ENCODE measurements at regions not wholly inside any gene's neighbourhood (a gene's known extent, or its start where the extent isn't known, plus 50 kb on each side); places are given as distances from the start of the nearest gene placed in this dataset.
"Not testable (repeated sequence)": the region's sequence is repeated elsewhere in the genome, so short reads cannot be mapped to it uniquely, and the experiment has no call there.

GRCh38 chr15:91431041-91431715 is 331.1 kb downstream of the SV2B start:
- no peak overlapping the region for H3K4me3 ChIP-seq (ENCODE audit: low read depth in 1 of 2, low read length in 2 of 2)
- peaks cover 0 to 4% of the 10 kb centered on the region in 2 donors for H3K27me3 ChIP-seq (ENCODE audit: control insufficient read depth in 1 of 2, insufficient read depth in 2 of 2, low read length in 2 of 2)
- H3K9me3 ChIP-seq (ENCODE audit: control insufficient read depth in 2 of 2, insufficient read depth in 1 of 2, low read depth in 1 of 2, low read length in 1 of 2), result no peaks in the 10 kb centered on the region
- no peak overlapping the region for H3K27ac ChIP-seq (ENCODE audit: low read depth in 2 of 2, low read length in 1 of 2)
- H3K4me1 ChIP-seq (ENCODE audit: control insufficient read depth in 2 of 2, insufficient read depth in 2 of 2, low read length in 1 of 2), result no peaks in the 10 kb centered on the region
- no peaks in the 10 kb centered on the region for H3K36me3 ChIP-seq (ENCODE audit: control insufficient read depth in 2 of 2, insufficient read depth in 2 of 2, low read length in 1 of 2)
- 70 to 76% methylated on average over 8 of the region's 8 CpGs for WGBS, 2 donors

- H3K27me3 ChIP-seq (ENCODE audit: control insufficient read depth in 1 of 2, insufficient read depth in 2 of 2, low read length in 2 of 2), result no peaks in the 10 kb centered on the region
- no peaks in the 10 kb centered on the region for H3K9me3 ChIP-seq (ENCODE audit: control insufficient read depth in 2 of 2, insufficient read depth in 1 of 2, low read depth in 1 of 2, low read length in 1 of 2)
- no peak overlapping the region for H3K27ac ChIP-seq (ENCODE audit: low read depth in 2 of 2, low read length in 1 of 2)
- WGBS, 2 donors, result 82 to 90% methylated on average over 2 of the region's 2 CpGs
- no peak overlapping the region for H3K4me3 ChIP-seq (ENCODE audit: low read depth in 1 of 2, low read length in 2 of 2)
- no peaks in the 10 kb centered on the region for H3K36me3 ChIP-seq (ENCODE audit: control insufficient read depth in 2 of 2, insufficient read depth in 2 of 2, low read length in 1 of 2)
- H3K4me1 ChIP-seq (ENCODE audit: control insufficient read depth in 2 of 2, insufficient read depth in 2 of 2, low read length in 1 of 2), result no peaks in the 10 kb centered on the region
Observed at GRCh38 chr15:91435113-91435512, 335.1 kb downstream of the SV2B start.

- WGBS, 2 donors, result 85 to 86% methylated on average over 3 of the region's 3 CpGs
- Histone ChIP-seq H3K9me3 (ENCODE audit: control insufficient read depth in 2 of 2, insufficient read depth in 1 of 2, low read depth in 1 of 2, low read length in 1 of 2) (no peaks in the 10 kb centered on the region), H3K4me3 (ENCODE audit: low read depth in 1 of 2, low read length in 2 of 2) (no peak overlapping the region), H3K36me3 (ENCODE audit: control insufficient read depth in 2 of 2, insufficient read depth in 2 of 2, low read length in 1 of 2) (no peaks in the 10 kb centered on the region), H3K27ac (ENCODE audit: low read depth in 2 of 2, low read length in 1 of 2) (no peak overlapping the region), H3K4me1 (ENCODE audit: control insufficient read depth in 2 of 2, insufficient read depth in 2 of 2, low read length in 1 of 2) (no peaks in the 10 kb centered on the region), H3K27me3 (ENCODE audit: control insufficient read depth in 1 of 2, insufficient read depth in 2 of 2, low read length in 2 of 2) (no peaks in the 10 kb centered on the region)
Observed at GRCh38 chr15:91444656-91445055, 344.6 kb downstream of the SV2B start.

- Histone ChIP-seq H3K36me3 (ENCODE audit: control insufficient read depth in 2 of 2, insufficient read depth in 2 of 2, low read length in 1 of 2) (no peaks in the 10 kb centered on the region), H3K9me3 (ENCODE audit: control insufficient read depth in 2 of 2, insufficient read depth in 1 of 2, low read depth in 1 of 2, low read length in 1 of 2) (no peaks in the 10 kb centered on the region), H3K27ac (ENCODE audit: low read depth in 2 of 2, low read length in 1 of 2) (no peak overlapping the region), H3K27me3 (ENCODE audit: control insufficient read depth in 1 of 2, insufficient read depth in 2 of 2, low read length in 2 of 2) (no peaks in the 10 kb centered on the region), H3K4me3 (ENCODE audit: low read depth in 1 of 2, low read length in 2 of 2) (no peak overlapping the region), H3K4me1 (ENCODE audit: control insufficient read depth in 2 of 2, insufficient read depth in 2 of 2, low read length in 1 of 2) (no peaks in the 10 kb centered on the region)
- 46 to 47% methylated on average over 3 of the region's 3 CpGs for WGBS, 2 donors
Observed at GRCh38 chr15:91445695-91446228, 345.7 kb downstream of the SV2B start.

GRCh38 chr15:91447991-91448644 is 348.1 kb downstream of the SV2B start:
- WGBS, 2 donors, result 50 to 57% methylated on average over 3 of the region's 3 CpGs
- Histone ChIP-seq H3K27ac (ENCODE audit: low read depth in 2 of 2, low read length in 1 of 2) (no peak overlapping the region), H3K36me3 (ENCODE audit: control insufficient read depth in 2 of 2, insufficient read depth in 2 of 2, low read length in 1 of 2) (no peaks in the 10 kb centered on the region), H3K27me3 (ENCODE audit: control insufficient read depth in 1 of 2, insufficient read depth in 2 of 2, low read length in 2 of 2) (no peaks in the 10 kb centered on the region), H3K4me1 (ENCODE audit: control insufficient read depth in 2 of 2, insufficient read depth in 2 of 2, low read length in 1 of 2) (no peaks in the 10 kb centered on the region), H3K4me3 (ENCODE audit: low read depth in 1 of 2, low read length in 2 of 2) (no peak overlapping the region), H3K9me3 (ENCODE audit: control insufficient read depth in 2 of 2, insufficient read depth in 1 of 2, low read depth in 1 of 2, low read length in 1 of 2) (no peaks in the 10 kb centered on the region)

- not testable (repeated sequence) for H3K27ac ChIP-seq (ENCODE audit: low read depth in 2 of 2, low read length in 1 of 2); H3K36me3 ChIP-seq (ENCODE audit: control insufficient read depth in 2 of 2, insufficient read depth in 2 of 2, low read length in 1 of 2); H3K27me3 ChIP-seq (ENCODE audit: control insufficient read depth in 1 of 2, insufficient read depth in 2 of 2, low read length in 2 of 2); H3K4me1 ChIP-seq (ENCODE audit: control insufficient read depth in 2 of 2, insufficient read depth in 2 of 2, low read length in 1 of 2); H3K4me3 ChIP-seq (ENCODE audit: low read depth in 1 of 2, low read length in 2 of 2); H3K9me3 ChIP-seq (ENCODE audit: control insufficient read depth in 2 of 2, insufficient read depth in 1 of 2, low read depth in 1 of 2, low read length in 1 of 2)
- 61 to 69% methylated on average over 3 of the region's 3 CpGs for WGBS, 2 donors
Observed at GRCh38 chr15:91453376-91453775, 353.3 kb downstream of the SV2B start.

GRCh38 chr15:91456251-91456718 is 356.2 kb downstream of the SV2B start:
- 52 to 69% methylated on average over 7 of the region's 7 CpGs for WGBS, 2 donors
- Histone ChIP-seq H3K36me3 (ENCODE audit: control insufficient read depth in 2 of 2, insufficient read depth in 2 of 2, low read length in 1 of 2) (no peaks in the 10 kb centered on the region), H3K4me3 (ENCODE audit: low read depth in 1 of 2, low read length in 2 of 2) (no peak overlapping the region), H3K27me3 (ENCODE audit: control insufficient read depth in 1 of 2, insufficient read depth in 2 of 2, low read length in 2 of 2) (no peaks in the 10 kb centered on the region), H3K9me3 (ENCODE audit: control insufficient read depth in 2 of 2, insufficient read depth in 1 of 2, low read depth in 1 of 2, low read length in 1 of 2) (no peaks in the 10 kb centered on the region), H3K27ac (ENCODE audit: low read depth in 2 of 2, low read length in 1 of 2) (peak overlapping the region; percentile 58 to 82), H3K4me1 (ENCODE audit: control insufficient read depth in 2 of 2, insufficient read depth in 2 of 2, low read length in 1 of 2) (peaks cover 0 to 4% of the 10 kb centered on the region in 2 donors)

- Histone ChIP-seq H3K36me3 (ENCODE audit: control insufficient read depth in 2 of 2, insufficient read depth in 2 of 2, low read length in 1 of 2) (no peaks in the 10 kb centered on the region), H3K4me1 (ENCODE audit: control insufficient read depth in 2 of 2, insufficient read depth in 2 of 2, low read length in 1 of 2) (peaks cover 0 to 4% of the 10 kb centered on the region in 2 donors), H3K27ac (ENCODE audit: low read depth in 2 of 2, low read length in 1 of 2) (peak overlapping the region; percentile 24 to 82), H3K27me3 (ENCODE audit: control insufficient read depth in 1 of 2, insufficient read depth in 2 of 2, low read length in 2 of 2) (no peaks in the 10 kb centered on the region), H3K9me3 (ENCODE audit: control insufficient read depth in 2 of 2, insufficient read depth in 1 of 2, low read depth in 1 of 2, low read length in 1 of 2) (no peaks in the 10 kb centered on the region), H3K4me3 (ENCODE audit: low read depth in 1 of 2, low read length in 2 of 2) (no peak overlapping the region)
- WGBS, 2 donors, result 75 to 82% methylated on average over 3 of the region's 3 CpGs
Observed at GRCh38 chr15:91456921-91457320, 356.9 kb downstream of the SV2B start.

GRCh38 chr15:91461377-91461776 is 361.3 kb downstream of the SV2B start:
- Histone ChIP-seq H3K4me3 (ENCODE audit: low read depth in 1 of 2, low read length in 2 of 2) (no peak overlapping the region), H3K4me1 (ENCODE audit: control insufficient read depth in 2 of 2, insufficient read depth in 2 of 2, low read length in 1 of 2) (peaks cover 0 to 1% of the 10 kb centered on the region in 2 donors), H3K27me3 (ENCODE audit: control insufficient read depth in 1 of 2, insufficient read depth in 2 of 2, low read length in 2 of 2) (no peaks in the 10 kb centered on the region), H3K36me3 (ENCODE audit: control insufficient read depth in 2 of 2, insufficient read depth in 2 of 2, low read length in 1 of 2) (no peaks in the 10 kb centered on the region), H3K27ac (ENCODE audit: low read depth in 2 of 2, low read length in 1 of 2) (no peak overlapping the region), H3K9me3 (ENCODE audit: control insufficient read depth in 2 of 2, insufficient read depth in 1 of 2, low read depth in 1 of 2, low read length in 1 of 2) (no peaks in the 10 kb centered on the region)
- WGBS, 2 donors, result 68 to 82% methylated on average over 3 of the region's 3 CpGs
